Frontal cortex (tissue), 3 donors: ENCODE measurements at regions not wholly inside any gene's neighbourhood (a gene's known extent, or its start where the extent isn't known, plus 50 kb on each side); places are given as distances from the start of the nearest gene placed in this dataset.
"Not testable (repeated sequence)": the region's sequence is repeated elsewhere in the genome, so short reads cannot be mapped to it uniquely, and the experiment has no call there.

Experiments
- DNase-seq, 2 donors: peaks; one replicate each; pipeline ENCODE4 v3.0.0; 2012; ENCODE audit warnings: low spot score in 2 of 2
- FAIRE-seq: peaks from 2 replicates; lab custom pipeline; 2012; peaks lifted over from hg19 to GRCh38; lab: Jason Lieb, UNC
- donor health status: control.
- donor health status: control.
- donor health status: control.

- not testable (repeated sequence) for FAIRE-seq, DNase-seq
Measured at GRCh38 chr1:147348592-147348991, 106.1 kb downstream of the CHD1L start.

- DNase-seq = no peak
- FAIRE-seq = no peak
Measured at GRCh38 chr1:147349533-147349932, 107.0 kb downstream of the CHD1L start.

GRCh38 chr1:147351140-147351835 lies 108.8 kb downstream of the CHD1L start:
- DNase-seq = no peak
- no peak for FAIRE-seq

- DNase-seq (no peak), FAIRE-seq (no peak)
Measured at GRCh38 chr1:147377263-147378246, 135.1 kb downstream of the CHD1L start.

- no peak for FAIRE-seq
Measured at GRCh38 chr1:147379889-147380288, 137.4 kb downstream of the CHD1L start.

GRCh38 chr1:147384804-147385203 lies 142.3 kb downstream of the CHD1L start:
- FAIRE-seq (no peak), DNase-seq (no peak)

More at GRCh38 chr1:147379889-147380288, 137.4 kb downstream of the CHD1L start:
- DNase-seq = no peak

GRCh38 chr1:147388969-147389368 lies 146.5 kb downstream of the CHD1L start:
- DNase-seq (no peak), FAIRE-seq (no peak)

GRCh38 chr1:147389532-147390184 lies 147.2 kb downstream of the CHD1L start:
- DNase-seq = peak in 1 of 2 donors; percentile 34
- no peak for FAIRE-seq

- FAIRE-seq (no peak), DNase-seq (no peak)
Measured at GRCh38 chr1:147390185-147390542, 147.7 kb downstream of the CHD1L start.

GRCh38 chr1:147391114-147391513 lies 148.6 kb downstream of the CHD1L start:
- no peak for DNase-seq
- no peak for FAIRE-seq

GRCh38 chr1:147402326-147403045 lies 138.8 kb upstream of the BCL9 start:
- FAIRE-seq, DNase-seq: not testable (repeated sequence)

- DNase-seq, FAIRE-seq: not testable (repeated sequence)
Measured at GRCh38 chr1:147404344-147404743, 137.0 kb upstream of the BCL9 start.

GRCh38 chr1:147409886-147410285 lies 131.4 kb upstream of the BCL9 start:
- DNase-seq = no peak
- no peak for FAIRE-seq

GRCh38 chr1:147413110-147413605 lies 128.1 kb upstream of the BCL9 start:
- no peak for FAIRE-seq
- DNase-seq = no peak

GRCh38 chr1:147414505-147415163 lies 126.7 kb upstream of the BCL9 start:
- DNase-seq = no peak
- no peak for FAIRE-seq

- DNase-seq (no peak), FAIRE-seq (no peak)
Measured at GRCh38 chr1:147417024-147417423, 124.3 kb upstream of the BCL9 start.

- FAIRE-seq = not testable (repeated sequence)
Measured at GRCh38 chr1:147423100-147423827, 118.0 kb upstream of the BCL9 start.

GRCh38 chr1:147434921-147435320 lies 106.4 kb upstream of the BCL9 start:
- no peak for DNase-seq
- FAIRE-seq = no peak

More at GRCh38 chr1:147423100-147423827, 118.0 kb upstream of the BCL9 start:
- not testable (repeated sequence) for DNase-seq
